Activated CD8-positive, alpha-beta T cell treated with anti-CD3 and anti-CD28 coated beads for 36 hours (primary cell): ENCODE measurements at regions not wholly inside any gene's neighbourhood (a gene's known extent, or its start where the extent isn't known, plus 50 kb on each side); places are given as distances from the start of the nearest gene placed in this dataset.

Experiments
- ATAC-seq: fragments of 200-7000 bp; cut with Tn5 transposase; one replicate; pipeline ENCODE4 v1.10.0; 2021; ENCODE audit warnings: mild to moderate bottlenecking, moderate library complexity
- CTCF ChIA-PET: fragments of 350-600 bp; sonication (Branson Sonifier 250); formaldehyde crosslinking; loops from one replicate; lab custom pipeline; 2021; ENCODE audit warnings: antibody characterized with exemption; lab: Charles Lee
- POLR2A ChIA-PET: fragments of 350-600 bp; sonication (Branson Sonifier 250); formaldehyde crosslinking; loops from one replicate; lab custom pipeline; 2021; ENCODE audit warnings: antibody characterized with exemption; lab: Charles Lee
- DNase-seq: peaks from one replicate; pipeline ENCODE4 v3.0.0-alpha.2; 2020
- H3K27ac Mint-ChIP-seq: one replicate; pipeline ENCODE4 v1.8.0; 2021; ENCODE audit warnings: mild to moderate bottlenecking, mixed read lengths
- H3K27me3 Mint-ChIP-seq: one replicate; pipeline ENCODE4 v1.8.0; 2021; ENCODE audit warnings: mixed read lengths
- H3K36me3 Mint-ChIP-seq: one replicate; pipeline ENCODE4 v1.8.0; 2021; ENCODE audit warnings: low read depth, mixed read lengths
- H3K4me1 Mint-ChIP-seq: one replicate; pipeline ENCODE4 v1.8.0; 2021; ENCODE audit warnings: low read depth, mixed read lengths
- H3K4me3 Mint-ChIP-seq: one replicate; pipeline ENCODE4 v1.8.0; 2021; ENCODE audit warnings: mild to moderate bottlenecking, moderate library complexity, mixed read lengths
- H3K9me3 Mint-ChIP-seq: one replicate; pipeline ENCODE4 v1.8.0; 2021; ENCODE audit warnings: mixed read lengths
- CTCF ChIP-seq: fragments of 200-600 bp; IDR thresholded peaks from one replicate; pipeline ENCODE4 v1.8.0; 2022; ENCODE audit warnings: antibody characterized with exemption, mild to moderate bottlenecking
- intact Hi-C: fragments of 100-400 bp; cut with micrococcal nuclease; formaldehyde crosslinking; loops from one replicate; pipeline ENCODE4 v1.10.0; 2022

- POLR2A ChIA-PET = no interaction called here
- no peaks in the 10 kb centered on the region for H3K27me3 Mint-ChIP-seq
- no peak overlapping the region for H3K4me3 Mint-ChIP-seq
- intact Hi-C loops = no loop called here
- DNase-seq (no peak), ATAC-seq (no peak)
- H3K27ac Mint-ChIP-seq = no peak overlapping the region
- CTCF ChIA-PET = no interaction called here
- no peak for TF ChIP-seq CTCF
- H3K9me3 Mint-ChIP-seq = peaks cover 9% of the 10 kb centered on the region
- no peaks in the 10 kb centered on the region for H3K4me1 Mint-ChIP-seq
- no peaks in the 10 kb centered on the region for H3K36me3 Mint-ChIP-seq
Observed at GRCh38 chr14:44109036-44109435, 398.0 kb downstream of the FSCB start.

- no peaks in the 10 kb centered on the region for H3K36me3 Mint-ChIP-seq
- ChIA-PET CTCF (no interaction called here), POLR2A (no interaction called here)
- no peak for TF ChIP-seq CTCF
- H3K4me1 Mint-ChIP-seq = no peaks in the 10 kb centered on the region
- no peaks in the 10 kb centered on the region for H3K27me3 Mint-ChIP-seq
- DNase-seq = no peak
- H3K4me3 Mint-ChIP-seq = no peak overlapping the region
- peaks cover 11% of the 10 kb centered on the region for H3K9me3 Mint-ChIP-seq
- no peak for ATAC-seq
- intact Hi-C loops = no loop called here
- H3K27ac Mint-ChIP-seq = no peak overlapping the region
Observed at GRCh38 chr14:44108601-44109000, 398.5 kb downstream of the FSCB start.

- Mint-ChIP-seq H3K36me3 (no peaks in the 10 kb centered on the region), H3K4me3 (no peak overlapping the region), H3K9me3 (peaks cover 11% of the 10 kb centered on the region), H3K4me1 (no peaks in the 10 kb centered on the region), H3K27me3 (no peaks in the 10 kb centered on the region), H3K27ac (no peak overlapping the region)
- intact Hi-C loops = no loop called here
- TF ChIP-seq CTCF = no peak
- ChIA-PET CTCF (no interaction called here), POLR2A (no interaction called here)
- ATAC-seq (no peak), DNase-seq (no peak)
Observed at GRCh38 chr14:44107156-44107555, 399.9 kb downstream of the FSCB start.

- no peaks in the 10 kb centered on the region for H3K36me3 Mint-ChIP-seq
- H3K9me3 Mint-ChIP-seq = peaks cover 10% of the 10 kb centered on the region
- CTCF ChIA-PET = no interaction called here
- POLR2A ChIA-PET = no interaction called here
- ATAC-seq (no peak), DNase-seq (no peak)
- no peaks in the 10 kb centered on the region for H3K4me1 Mint-ChIP-seq
- intact Hi-C loops = no loop called here
- H3K27me3 Mint-ChIP-seq = no peaks in the 10 kb centered on the region
- no peak overlapping the region for H3K27ac Mint-ChIP-seq
- H3K4me3 Mint-ChIP-seq = no peak overlapping the region
- no peak for TF ChIP-seq CTCF
Observed at GRCh38 chr14:44099743-44100488, 407.2 kb downstream of the FSCB start.

GRCh38 chr14:44081146-44081545, 425.9 kb downstream of the FSCB start:
- no peak for TF ChIP-seq CTCF

More at GRCh38 chr14:44081146-44081545, 425.9 kb downstream of the FSCB start:
- no peak overlapping the region for H3K4me3 Mint-ChIP-seq
- intact Hi-C loops = no loop called here
- H3K4me1 Mint-ChIP-seq = no peaks in the 10 kb centered on the region
- no peak for ATAC-seq
- peaks cover 11% of the 10 kb centered on the region for H3K9me3 Mint-ChIP-seq
- CTCF ChIA-PET = no interaction called here
- no peak overlapping the region for H3K27ac Mint-ChIP-seq
- POLR2A ChIA-PET = no interaction called here
- no peaks in the 10 kb centered on the region for H3K27me3 Mint-ChIP-seq
- DNase-seq = no peak
- no peaks in the 10 kb centered on the region for H3K36me3 Mint-ChIP-seq
